NCI-H526 treated with DMSO at 0.1 percent for 48 hours (cell line): ENCODE measurements at regions not wholly inside any gene's neighbourhood (a gene's known extent, or its start where the extent isn't known, plus 50 kb on each side); places are given as distances from the start of the nearest gene placed in this dataset.
"Not testable (repeated sequence)": the region's sequence is repeated elsewhere in the genome, so short reads cannot be mapped to it uniquely, and the experiment has no call there.

Source experiments
- DNase-seq: peaks from one replicate; lab custom pipeline; 2025; lab: John Stamatoyannopoulos, UW

DNA sequence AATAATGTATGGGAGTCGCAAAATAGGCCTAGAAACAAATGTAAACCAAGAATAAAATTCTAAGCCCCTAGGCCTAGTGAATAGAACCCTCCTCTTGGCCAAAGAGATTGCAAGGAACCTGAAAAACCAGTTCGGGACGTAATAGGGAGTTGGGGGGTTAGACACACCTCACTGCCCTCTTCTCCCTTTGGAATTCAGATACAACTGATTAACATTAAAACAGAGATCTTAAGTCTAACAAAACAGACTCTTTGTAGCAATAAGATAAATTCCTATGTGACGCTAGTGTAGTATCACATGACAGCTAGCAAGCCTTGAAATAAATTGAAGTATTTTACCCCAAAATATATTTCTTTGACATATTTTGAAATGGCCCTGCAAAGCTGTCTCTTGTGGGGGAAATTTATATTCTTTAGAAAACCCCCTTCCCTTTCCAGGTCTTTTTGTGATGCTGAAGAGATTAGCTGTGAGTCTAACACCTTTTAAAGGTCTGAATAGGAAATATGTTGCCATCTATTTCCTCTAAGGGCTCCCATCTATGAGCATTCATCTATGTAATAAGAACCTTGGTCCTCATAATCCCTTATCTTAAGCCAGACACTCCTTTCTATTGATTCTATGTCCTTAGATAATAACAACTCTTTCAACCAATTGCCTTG, 623.4 kb upstream of the NRG3 start:
- DNase-seq, result no peak

DNA sequence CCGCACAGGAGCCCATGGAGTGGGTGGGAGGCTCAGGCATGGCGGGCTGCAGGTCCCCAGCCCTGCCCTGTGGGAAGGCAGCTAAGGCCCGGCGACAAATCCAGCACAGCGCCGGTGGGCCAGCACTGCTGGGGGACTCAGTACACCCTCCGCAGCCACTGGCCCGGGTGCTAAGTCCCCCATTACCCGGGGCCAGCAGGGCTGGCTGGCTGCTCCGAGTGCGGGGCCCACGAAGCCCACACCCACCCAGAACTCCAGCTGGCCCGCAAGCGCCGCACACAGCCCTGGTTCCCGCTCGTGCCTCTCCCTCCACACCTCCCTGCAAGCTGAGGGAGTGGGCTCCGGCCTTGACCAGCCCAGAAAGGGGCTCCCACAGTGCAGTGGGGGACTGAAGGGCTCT, 610.0 kb upstream of the NRG3 start:
- not testable (repeated sequence) for DNase-seq

DNA sequence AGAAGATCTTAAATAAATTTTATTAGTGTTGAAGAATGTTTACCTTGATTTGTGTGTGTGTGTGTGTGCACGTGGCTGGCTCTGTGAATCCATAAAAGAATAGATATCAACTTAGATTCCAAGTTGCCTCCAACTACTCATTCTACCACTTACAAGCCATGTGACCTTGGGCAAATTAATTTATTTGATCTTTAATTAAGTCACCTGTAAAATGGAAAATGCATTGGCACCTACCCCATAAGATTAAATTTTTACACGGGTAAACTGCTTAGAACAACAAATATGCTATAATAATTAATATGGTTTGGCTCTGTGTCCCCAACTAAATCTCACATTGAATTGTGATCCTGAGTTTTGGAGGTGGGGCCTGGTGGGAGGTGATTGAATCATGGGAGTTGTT, 604.9 kb upstream of the NRG3 start:
- DNase-seq, result no peak

DNA sequence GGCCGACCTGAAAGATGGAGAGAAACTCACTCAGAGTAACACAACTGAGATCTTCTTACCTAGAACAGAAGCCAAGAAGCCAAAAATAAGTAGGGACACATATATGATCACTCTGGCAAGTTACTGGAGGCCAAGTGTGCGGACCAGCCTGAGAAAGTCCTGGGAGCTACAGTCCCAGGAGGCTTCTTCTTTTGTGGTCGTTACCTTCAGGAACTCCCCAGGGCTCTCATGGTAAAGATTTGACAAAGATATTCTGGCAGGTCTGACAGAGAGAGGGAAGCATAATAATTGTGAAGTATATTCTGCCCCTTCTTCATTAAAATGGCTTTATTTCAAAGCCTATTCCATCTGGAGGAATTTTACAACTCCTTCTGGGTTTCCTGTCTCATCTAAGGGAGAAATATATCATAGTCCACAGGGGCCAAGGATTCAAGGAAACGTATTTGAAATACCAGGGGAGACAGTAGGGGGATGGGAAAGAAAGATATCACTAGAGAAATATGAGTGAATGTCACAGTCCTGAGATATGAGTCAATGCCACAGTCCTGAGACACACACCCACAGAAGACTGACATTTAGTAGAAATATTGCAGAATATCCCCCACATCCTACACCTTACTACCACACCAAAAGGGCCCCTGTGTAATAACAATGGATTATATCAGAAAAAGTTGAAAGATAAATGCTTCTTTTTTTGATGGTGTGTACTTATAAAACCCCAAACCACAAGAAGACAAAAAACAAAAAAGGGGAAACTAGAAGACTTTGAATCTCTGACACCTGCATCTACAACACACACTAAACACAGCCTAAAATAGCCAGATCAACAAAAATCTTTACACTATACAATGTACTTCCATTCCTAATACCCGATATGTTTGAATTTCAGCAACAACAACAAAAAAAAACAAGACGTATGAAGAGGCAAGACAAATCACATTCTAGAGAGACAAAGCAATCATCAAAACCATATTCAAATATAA, 594.2 kb upstream of the NRG3 start:
- no peak for DNase-seq

DNA sequence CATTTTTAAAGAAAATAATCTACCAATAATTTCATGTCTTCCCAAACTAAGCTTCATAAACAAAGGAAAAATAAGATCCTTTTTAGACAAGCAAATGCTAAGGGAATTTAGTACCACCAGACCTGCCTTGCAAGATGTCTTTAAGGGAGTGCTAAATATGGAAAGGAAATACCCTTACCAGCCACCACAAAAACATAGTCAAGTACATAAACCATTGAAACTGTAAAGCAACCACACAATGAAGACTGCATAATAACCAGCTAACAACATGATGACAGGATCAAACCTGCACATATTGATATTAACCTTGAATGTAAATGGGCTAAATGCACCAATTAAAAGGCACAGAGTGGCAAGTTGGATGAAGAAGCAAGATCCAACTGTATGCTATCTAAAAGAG, 586.5 kb upstream of the NRG3 start:
- DNase-seq, result no peak

DNA sequence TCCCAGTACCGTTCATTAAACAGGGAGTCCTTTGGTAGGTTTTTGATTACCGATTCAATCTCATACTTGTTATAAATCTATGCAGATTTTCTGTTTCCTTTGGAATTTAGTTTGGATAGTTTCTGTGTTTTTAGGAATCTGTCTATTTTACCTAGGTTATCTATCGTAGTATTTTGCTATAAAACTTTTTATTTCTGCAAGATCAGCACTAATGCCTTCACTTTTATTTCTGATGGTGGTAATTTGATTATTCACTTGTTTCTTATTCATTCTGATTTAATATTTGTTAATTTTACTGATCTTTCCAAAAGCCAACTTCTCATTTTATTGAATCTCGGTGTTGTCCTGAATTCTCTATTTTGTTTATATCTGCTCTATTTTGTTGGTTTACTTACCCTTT, 577.7 kb upstream of the NRG3 start:
- no peak for DNase-seq

DNA sequence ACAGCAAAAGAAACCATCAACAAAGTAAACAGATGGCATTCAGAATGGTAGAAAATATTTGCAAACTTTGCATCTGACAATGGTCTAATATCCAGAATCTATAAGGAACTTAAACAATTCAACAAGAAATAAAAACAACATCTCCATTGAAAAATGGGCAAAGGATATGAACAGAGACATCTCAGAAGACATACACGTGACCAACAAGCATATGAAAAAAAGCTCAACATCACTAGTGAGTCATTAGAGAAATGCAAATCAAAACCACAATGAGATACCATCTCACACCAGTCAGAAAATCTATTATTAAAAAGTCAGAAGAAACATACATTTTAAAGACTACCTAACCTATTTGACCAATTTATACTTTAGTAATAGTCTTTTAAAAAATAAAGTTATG, 571.3 kb upstream of the NRG3 start:
- no peak for DNase-seq

DNA sequence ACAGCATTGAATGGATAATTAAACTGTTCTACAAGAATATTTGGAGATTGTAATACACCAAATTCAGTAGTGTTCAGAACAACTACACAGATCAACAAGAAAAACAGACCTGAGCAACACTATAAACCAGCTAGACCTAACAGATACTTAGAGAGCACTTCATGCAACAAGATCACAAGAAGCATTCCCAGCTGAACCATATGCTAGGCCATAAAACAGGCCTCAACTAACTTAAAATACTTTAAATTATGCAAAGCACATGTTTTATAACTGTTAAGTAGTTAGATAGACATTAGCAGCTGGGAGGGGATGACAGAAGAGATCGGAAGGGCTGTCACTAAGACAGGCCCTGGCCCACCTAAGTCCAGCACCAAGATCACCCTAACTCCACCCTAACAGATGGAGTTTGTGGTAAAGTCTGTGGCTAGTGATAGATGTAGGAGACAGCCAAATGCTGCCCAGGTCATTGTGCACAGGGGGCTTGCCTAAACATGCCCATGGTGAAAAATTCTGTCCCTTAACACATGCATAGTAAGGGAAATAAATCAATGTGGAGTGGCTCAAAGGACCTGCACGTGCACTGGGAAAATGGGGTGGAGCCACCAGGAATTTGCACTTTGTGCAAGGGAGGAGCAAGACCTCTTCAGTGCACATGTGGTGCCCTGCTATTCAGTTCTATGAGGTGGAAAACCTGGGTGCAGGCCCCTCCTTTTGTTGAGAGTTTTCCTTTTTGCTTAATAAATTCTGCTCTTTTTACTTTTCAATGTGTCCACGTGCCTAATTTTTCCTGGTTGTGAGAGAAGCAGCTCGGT, 567.8 kb upstream of the NRG3 start:
- no peak for DNase-seq

DNA sequence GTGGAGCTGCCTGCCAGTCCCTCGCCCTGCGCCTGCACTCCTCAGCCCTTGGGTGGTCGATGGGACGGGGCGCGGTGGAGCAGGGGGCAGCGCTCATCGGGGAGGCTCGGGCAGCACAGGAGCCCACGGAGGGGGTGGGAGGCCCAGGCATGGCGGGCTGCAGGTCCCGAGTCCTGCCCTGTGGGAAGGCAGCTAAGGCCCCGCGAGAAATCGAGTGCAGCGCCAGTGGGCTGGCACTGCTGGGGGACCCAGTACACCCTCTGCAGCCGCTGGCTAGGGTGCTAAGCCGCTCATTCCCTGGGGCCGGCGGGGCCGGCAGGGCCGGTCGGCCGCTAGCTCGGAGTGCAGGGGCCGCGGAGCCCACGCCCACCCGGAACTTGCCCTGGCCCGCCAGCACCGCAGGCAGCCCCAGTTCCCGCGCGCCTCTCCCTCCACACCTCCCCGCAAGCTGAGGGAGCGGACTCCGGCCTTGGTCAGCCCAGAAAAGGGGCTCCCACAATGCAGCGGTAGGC, 565.9 kb upstream of the NRG3 start:
- no peak for DNase-seq

DNA sequence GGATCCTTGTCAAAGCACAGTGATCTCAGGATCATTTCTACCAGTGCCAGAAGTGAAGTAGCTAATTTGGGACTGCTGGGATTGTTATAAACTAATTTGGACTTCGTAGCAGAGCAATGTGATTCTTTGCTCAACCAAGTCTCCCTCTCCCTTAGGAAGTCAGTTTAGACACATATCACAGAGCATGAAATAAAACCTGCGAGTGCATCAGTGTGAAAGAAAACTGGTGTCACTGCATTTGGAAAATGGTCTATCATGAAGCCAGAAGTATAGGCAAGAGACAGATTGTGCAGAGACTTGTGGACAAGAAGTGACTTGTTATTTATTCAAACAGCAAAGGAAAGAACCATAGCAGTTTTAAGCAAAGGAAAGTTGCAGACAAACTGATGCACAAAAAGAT, 560.5 kb upstream of the NRG3 start:
- no peak for DNase-seq

DNA sequence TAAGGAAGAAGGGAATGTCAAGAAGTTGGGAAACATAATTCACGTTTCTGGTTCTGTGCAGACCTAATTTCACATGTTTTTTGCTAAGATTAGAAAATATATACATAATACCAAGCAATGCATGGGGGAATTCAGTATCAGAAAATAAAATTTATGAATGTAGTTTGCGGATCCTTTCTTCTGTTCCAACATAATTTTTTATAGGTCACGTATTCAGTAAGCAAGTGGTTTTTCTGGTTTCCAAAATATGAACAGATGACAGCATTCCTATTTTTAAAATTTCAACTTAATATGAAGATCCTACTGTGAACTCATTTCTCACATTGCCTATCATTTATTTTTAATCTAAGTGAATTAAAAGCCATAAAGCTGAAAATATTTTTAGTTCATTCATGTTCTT, 560.0 kb upstream of the NRG3 start:
- no peak for DNase-seq

DNA sequence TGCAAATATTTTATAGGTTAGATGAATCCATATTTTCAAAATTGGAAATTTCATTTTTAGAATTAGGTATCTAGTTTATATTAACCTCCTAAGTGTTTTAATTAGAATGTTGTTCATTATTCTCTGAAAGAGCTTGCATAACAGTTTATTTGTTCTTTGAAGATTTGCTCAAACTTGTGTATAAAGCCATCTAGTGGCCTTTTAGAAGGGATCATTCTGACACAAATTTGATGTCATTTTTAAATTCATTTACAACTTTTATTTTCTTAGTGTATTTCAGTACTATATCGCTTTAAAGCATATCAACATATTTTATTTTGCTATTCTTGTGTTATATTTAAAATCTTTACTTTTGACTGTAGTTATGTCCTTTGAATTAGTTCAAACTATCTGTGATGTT, 527.0 kb upstream of the NRG3 start:
- DNase-seq, result no peak

DNA sequence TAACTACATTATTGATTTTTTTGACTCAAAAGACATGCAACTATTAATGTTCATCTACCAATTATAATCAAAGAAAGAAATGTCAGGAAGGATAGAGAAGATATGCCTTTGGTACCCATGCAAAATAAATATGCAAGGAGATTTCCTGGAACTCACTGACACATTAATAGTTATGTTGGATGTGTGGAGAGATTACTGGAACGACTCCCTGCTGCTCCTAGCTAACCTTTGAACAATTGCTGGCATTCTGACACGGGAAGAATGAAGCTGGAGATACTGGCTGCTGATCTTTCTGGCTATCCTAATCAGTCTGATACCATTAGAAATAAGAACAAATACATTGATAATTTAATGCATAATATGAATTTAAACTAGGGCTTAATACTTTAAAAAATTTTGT, 507.9 kb upstream of the NRG3 start:
- no peak for DNase-seq

DNA sequence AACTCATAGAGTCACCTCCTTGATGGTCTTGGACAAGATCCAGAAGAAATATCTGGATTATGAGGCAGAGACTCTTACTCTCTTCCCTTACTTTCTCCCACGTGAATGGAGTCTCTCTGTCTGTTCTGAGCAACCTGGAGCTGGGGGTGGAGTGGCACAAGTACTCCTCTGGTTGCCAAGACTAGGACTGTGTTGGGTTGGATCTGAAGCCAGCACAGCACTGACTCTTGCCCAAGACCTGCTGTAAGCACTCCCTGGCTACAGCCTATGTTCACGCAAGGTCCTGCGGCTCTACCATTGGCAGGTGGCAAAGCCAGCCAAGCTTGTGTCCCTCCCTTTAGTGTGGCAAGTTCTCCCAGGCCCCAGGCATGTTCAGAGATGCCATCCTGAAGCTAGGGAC, 488.2 kb upstream of the NRG3 start:
- DNase-seq, result no peak

DNA sequence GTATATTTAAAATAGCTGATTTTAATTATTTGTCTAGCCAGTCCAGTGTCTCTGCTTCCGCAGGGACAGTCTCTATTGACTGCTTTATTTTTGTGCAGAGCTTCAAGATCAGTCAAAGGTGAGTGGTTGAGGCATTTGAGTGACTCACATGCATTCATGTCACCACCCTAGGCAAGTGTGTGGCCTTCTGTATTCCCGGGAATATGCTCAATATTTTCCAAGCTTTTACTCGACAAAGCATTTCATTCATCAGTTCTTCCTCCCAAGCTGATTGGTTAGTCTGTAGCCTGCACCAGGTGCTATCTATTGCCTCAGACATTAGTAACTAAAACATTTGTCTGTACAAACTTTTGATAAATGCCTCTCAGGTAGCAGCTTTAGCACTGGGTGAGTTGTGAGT, 471.5 kb upstream of the NRG3 start:
- DNase-seq, result no peak

DNA sequence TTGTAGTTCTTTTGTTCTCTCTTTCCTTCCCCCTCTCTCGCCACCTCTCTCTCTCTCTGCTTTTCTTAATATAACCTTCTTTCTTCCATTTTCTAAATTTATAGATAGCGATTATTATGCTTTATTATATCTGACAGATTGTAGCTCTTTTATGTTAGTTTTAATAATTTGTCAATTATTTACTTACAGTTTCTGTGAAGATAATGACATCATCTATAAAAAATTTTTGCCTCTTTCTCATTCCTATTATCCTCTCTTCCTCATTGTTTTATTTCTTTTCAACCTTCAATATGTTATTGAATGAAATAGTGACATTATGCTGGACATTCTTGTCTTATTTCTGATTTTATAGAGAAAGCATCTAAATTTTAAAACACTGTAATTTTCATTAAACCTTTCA, 469.6 kb upstream of the NRG3 start:
- DNase-seq, result no peak

DNA sequence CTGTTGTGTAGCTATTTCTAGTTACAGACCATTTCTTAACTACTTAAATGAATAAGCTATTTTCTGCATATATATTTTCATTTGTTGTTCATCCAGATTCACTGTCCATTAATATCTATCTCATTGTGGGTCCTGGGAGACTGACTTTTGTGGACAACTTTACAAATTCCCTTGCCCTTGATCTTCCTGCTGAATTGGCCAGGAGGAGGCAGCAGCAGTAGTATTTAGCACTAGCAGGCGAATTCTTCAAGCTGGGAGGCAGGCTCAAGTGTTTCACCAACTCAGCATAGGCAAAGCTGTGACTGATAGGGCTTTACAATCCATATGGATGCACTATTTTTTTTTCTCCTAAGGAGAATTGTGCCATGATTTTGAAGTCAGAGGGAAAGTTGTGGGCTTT, 461.0 kb upstream of the NRG3 start:
- no peak for DNase-seq

DNA sequence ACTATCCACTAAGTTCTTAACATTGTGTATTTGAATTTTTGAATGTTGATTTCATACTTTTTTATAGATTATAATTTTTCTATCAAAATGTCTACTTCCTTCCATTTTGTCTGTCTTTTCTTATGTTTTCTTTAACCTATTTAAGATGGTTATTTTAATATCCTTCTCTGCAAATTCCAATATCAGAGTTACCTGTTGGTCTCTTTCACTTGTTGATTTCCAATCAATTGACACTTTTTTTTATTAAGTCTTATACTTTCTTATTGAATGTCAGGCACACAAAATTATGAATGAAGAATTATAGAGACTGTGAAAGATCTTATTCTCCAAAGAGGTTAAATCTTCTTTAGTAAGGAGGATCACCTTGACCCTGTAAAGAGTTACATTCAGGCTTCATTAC, 448.3 kb upstream of the NRG3 start:
- DNase-seq, result no peak

DNA sequence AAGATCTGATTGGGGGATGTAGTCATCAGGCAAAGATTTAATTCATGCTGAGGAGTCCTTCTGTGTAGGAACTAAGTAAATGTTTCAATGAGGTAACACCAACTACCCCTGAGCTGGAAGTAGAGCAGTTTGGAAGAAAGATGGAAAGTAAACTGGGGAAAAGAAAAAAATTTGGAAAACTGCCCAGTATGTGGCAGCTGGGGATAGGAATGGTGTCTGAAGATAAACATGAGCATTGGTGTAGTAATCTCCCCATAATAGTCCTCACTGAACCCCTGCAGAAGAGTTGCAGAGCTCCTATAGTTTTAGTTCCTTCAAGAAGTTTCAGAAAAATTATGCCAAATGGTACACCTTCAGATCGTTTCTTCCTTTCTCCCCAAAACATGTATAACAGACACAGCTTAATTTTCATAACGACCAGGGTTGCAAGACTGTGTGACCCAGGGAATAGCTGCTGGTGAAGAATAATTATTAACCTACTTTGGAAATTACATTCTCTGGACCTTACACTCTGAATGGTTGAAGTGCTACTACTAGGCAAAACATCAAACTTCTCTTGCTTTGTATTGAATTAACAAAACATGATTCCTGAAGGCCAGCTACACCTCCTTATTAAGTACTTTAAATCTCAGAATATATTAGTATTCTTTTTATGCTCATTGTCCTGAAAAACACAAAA, 446.4 kb upstream of the NRG3 start:
- no peak for DNase-seq

DNA sequence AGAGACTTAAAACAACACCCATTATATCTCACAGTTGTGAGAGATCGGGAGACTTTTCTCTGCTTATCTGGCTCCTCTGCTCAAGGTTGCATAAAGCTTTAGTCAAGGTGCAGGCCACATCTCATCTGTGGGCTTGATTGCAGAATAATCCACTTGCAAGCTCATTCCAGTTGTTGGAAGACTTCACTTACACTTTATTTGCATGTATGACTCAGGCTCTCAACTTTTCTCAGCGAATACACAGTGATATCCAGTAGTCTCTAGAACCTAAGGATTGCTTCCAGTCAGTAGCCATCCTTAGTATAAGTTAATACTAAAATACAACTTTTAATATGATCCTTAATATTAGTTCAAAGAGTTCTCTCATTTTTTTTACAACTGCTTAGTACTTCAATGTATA, 435.5 kb upstream of the NRG3 start:
- no peak for DNase-seq

DNA sequence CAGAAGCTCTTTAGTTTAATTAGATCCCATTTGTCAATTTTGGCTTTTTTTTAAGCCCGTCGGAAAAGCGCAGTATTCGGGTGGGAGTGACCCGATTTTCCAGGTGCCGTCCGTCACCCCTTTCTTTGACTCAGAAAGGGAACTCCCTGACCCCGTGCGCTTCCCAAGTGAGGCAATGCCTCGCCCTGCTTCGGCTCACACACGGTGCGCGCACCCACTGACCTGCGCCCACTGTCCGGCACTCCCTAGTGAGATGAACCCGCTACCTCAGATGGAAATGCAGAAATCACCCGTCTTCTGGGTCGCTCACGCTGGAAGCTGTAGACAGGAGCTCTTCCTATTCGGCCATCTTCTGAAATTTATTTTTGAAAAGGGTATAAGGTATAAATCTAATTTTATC, 433.4 kb upstream of the NRG3 start:
- not testable (repeated sequence) for DNase-seq
